Uterus (tissue), 3 donors: ENCODE measurements at regions not wholly inside any gene's neighbourhood (a gene's known extent, or its start where the extent isn't known, plus 50 kb on each side); places are given as distances from the start of the nearest gene placed in this dataset.

Experiments used
- DNase-seq, 2 donors: peaks; one replicate each; pipeline ENCODE4 v3.0.0-alpha.2; 2019 to 2020
- H3K27ac ChIP-seq, 2 donors: fragments of 200-600 bp; sonication (generic); 1 replicate in 1 of 2; 2 replicates in 1 of 2; pipeline ENCODE4 v1.5.1; 2016 to 2018
- H3K27me3 ChIP-seq, 2 donors: fragments of 200-600 bp; sonication (generic); one replicate each; pipeline ENCODE4 v1.5.1; 2018 to 2019; ENCODE audit warnings: control low read depth in 1 of 2
- H3K36me3 ChIP-seq, 2 donors: fragments of 200-600 bp; sonication (generic); one replicate each; pipeline ENCODE4 v1.5.1; 2019; ENCODE audit warnings: control low read depth in 1 of 2
- H3K4me1 ChIP-seq, 2 donors: fragments of 200-600 bp; sonication (generic); one replicate each; pipeline ENCODE4 v1.5.1; 2018 to 2019; ENCODE audit warnings: control low read depth in 1 of 2
- H3K4me3 ChIP-seq, 2 donors: fragments of 200-600 bp; sonication (generic); 1 replicate in 1 of 2; 2 replicates in 1 of 2; pipeline ENCODE4 v1.5.1; 2018 to 2019; ENCODE audit warnings: mild to moderate bottlenecking in 1 of 2
- H3K9me3 ChIP-seq, 2 donors: fragments of 200-600 bp; sonication (generic); one replicate each; pipeline ENCODE4 v1.5.1; 2019; ENCODE audit warnings: control low read depth in 1 of 2
- CTCF ChIP-seq, 4 experiments: fragments of 200-600 bp in 2 of 4; fragments of 450-650 bp in 2 of 4; sonication (generic) in 2 of 4; IDR thresholded peaks; one replicate each; pipeline ENCODE4 v1.5.1; 2016 to 2019; ENCODE audit warnings: antibody characterized with exemption in 4 of 4, mild to moderate bottlenecking in 2 of 4, moderate library complexity in 1 of 4
- POLR2A ChIP-seq, 2 donors: fragments of 450-650 bp; IDR thresholded peaks; one replicate each; pipeline ENCODE4 v1.6.1; 2016; ENCODE audit warnings: antibody characterized with exemption in 2 of 2, mild to moderate bottlenecking in 1 of 2, moderate library complexity in 1 of 2
- intact Hi-C: fragments of 100-400 bp; cut with DNase I; formaldehyde crosslinking; loops from one replicate; pipeline ENCODE4 v1.15.1; 2023; ENCODE audit warnings: low total_unique reads
- donor health status: DM: yes; HTN: yes; CAD: no.

GRCh38 chr4:8688041-8688907 is 95.7 kb downstream of the CPZ start:
- TF ChIP-seq POLR2A (IDR thresholded peaks at IDR 0.05) (no peak), CTCF (IDR thresholded peaks at IDR 0.05) (no peak)
- H3K36me3 ChIP-seq, result no peaks in the 10 kb centered on the region
- intact Hi-C loops, result no loop called here
- no peaks in the 10 kb centered on the region for H3K9me3 ChIP-seq
- DNase-seq, result no peak
- H3K27ac ChIP-seq, result no peak overlapping the region
- no peaks in the 10 kb centered on the region for H3K4me1 ChIP-seq
- peaks cover 0 to 13% of the 10 kb centered on the region in 2 donors for H3K27me3 ChIP-seq
- H3K4me3 ChIP-seq, result no peak overlapping the region

- TF ChIP-seq POLR2A (IDR thresholded peaks at IDR 0.05) (no peak), CTCF (IDR thresholded peaks at IDR 0.05) (no peak)
- H3K9me3 ChIP-seq, result no peaks in the 10 kb centered on the region
- no peak overlapping the region for H3K4me3 ChIP-seq
- intact Hi-C loops, result no loop called here
- H3K27me3 ChIP-seq, result peaks cover 0 to 13% of the 10 kb centered on the region in 2 donors
- H3K36me3 ChIP-seq, result no peaks in the 10 kb centered on the region
- H3K27ac ChIP-seq, result no peak overlapping the region
- DNase-seq, result no peak
- H3K4me1 ChIP-seq, result no peaks in the 10 kb centered on the region
Observed at GRCh38 chr4:8687083-8687482, 94.5 kb downstream of the CPZ start.

GRCh38 chr4:8685831-8686230 is 93.3 kb downstream of the CPZ start:
- Histone ChIP-seq H3K4me1 (no peaks in the 10 kb centered on the region), H3K27me3 (peaks cover 0 to 13% of the 10 kb centered on the region in 2 donors), H3K4me3 (no peak overlapping the region), H3K36me3 (no peaks in the 10 kb centered on the region), H3K27ac (no peak overlapping the region), H3K9me3 (no peaks in the 10 kb centered on the region)
- intact Hi-C loops, result no loop called here
- DNase-seq, result no peak
- TF ChIP-seq POLR2A (IDR thresholded peaks at IDR 0.05) (no peak), CTCF (IDR thresholded peaks at IDR 0.05) (no peak)

- Histone ChIP-seq H3K4me3 (no peak overlapping the region), H3K27ac (no peak overlapping the region), H3K9me3 (no peaks in the 10 kb centered on the region), H3K36me3 (no peaks in the 10 kb centered on the region), H3K4me1 (no peaks in the 10 kb centered on the region), H3K27me3 (peaks cover 0 to 13% of the 10 kb centered on the region in 2 donors)
- TF ChIP-seq CTCF (IDR thresholded peaks at IDR 0.05), result no peak
- no peak for TF ChIP-seq POLR2A (IDR thresholded peaks at IDR 0.05)
- DNase-seq, result no peak
- intact Hi-C loops, result no loop called here
Observed at GRCh38 chr4:8683462-8683861, 90.9 kb downstream of the CPZ start.

GRCh38 chr4:8682725-8683124 is 90.2 kb downstream of the CPZ start:
- Histone ChIP-seq H3K9me3 (no peaks in the 10 kb centered on the region), H3K36me3 (no peaks in the 10 kb centered on the region), H3K4me3 (no peak overlapping the region), H3K4me1 (no peaks in the 10 kb centered on the region), H3K27ac (no peak overlapping the region), H3K27me3 (peaks cover 0 to 5% of the 10 kb centered on the region in 2 donors)
- TF ChIP-seq POLR2A (IDR thresholded peaks at IDR 0.05) (no peak), CTCF (IDR thresholded peaks at IDR 0.05) (no peak)
- no peak for DNase-seq
- intact Hi-C loops, result no loop called here
